ENCODE measurements at regions not wholly inside any gene's neighbourhood (a gene's known extent, or its start where the extent isn't known, plus 50 kb on each side); places are given as distances from the start of the nearest gene placed in this dataset.

DNA sequence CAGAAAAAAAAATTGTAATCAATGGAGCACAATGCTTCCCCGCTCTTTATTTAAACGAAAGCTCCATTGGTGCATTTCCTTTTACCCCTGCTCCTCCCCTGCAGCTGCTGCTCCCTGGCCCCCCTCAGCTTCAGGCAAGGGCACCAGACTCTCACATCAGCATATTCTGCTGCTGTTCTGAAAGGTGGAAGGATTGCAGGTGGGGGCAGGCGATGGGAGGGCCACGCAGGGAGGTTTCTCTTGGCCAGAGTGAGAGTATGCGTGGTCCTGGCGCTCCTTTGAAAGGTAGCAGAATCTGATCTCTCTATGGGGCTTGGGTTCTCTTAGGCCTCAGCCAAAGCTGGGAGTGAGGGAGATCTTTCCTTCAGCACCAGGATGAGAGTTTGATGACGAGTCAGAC, 240.9 kb upstream of the CADM1 start:
- ATAC-seq, result no peak

- ATAC-seq, result no peak
Observed at GRCh38 chr11:115743719-115744118, 239.5 kb upstream of the CADM1 start.

DNA sequence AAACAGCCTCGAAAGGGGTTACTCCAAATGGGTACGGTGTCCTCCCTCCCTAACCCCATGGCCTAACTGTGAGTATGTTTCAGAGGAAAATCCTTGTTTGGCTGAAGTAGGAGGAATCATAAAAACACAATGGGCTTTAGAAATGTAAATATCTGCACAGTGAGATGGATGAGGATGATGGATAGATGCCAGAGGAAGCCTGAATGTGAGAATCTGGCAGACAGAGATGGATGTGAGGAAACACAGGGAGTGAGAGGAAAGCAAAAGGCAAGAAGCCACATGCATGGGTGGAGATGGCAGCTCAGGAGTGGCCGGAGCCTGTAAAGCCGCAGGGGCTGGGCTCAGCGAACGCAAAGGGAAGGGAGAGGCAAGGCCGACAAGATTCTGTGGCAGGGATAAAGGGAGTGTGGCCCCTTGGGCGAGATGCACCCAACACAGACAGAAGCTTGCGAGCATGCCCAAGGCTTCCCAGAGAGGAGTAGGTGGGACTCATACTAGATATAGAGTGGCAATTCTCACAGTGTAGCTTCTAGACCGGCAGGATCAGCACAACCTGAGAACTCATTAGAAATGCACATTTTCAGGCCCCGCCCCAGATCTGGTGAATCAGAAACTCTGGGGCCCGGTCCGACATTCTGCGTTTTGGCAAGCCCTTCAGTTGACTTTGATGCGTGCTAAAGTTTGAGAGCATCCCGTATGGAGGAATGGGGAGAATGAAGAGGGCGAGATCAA, 237.3 kb upstream of the CADM1 start:
- ATAC-seq, result peak; percentile 93

GRCh38 chr11:115740324-115740723, 236.1 kb upstream of the CADM1 start:
- ATAC-seq, result no peak

- ATAC-seq, result peak; percentile 13
Observed at GRCh38 chr11:115739878-115740277, 235.7 kb upstream of the CADM1 start.

DNA sequence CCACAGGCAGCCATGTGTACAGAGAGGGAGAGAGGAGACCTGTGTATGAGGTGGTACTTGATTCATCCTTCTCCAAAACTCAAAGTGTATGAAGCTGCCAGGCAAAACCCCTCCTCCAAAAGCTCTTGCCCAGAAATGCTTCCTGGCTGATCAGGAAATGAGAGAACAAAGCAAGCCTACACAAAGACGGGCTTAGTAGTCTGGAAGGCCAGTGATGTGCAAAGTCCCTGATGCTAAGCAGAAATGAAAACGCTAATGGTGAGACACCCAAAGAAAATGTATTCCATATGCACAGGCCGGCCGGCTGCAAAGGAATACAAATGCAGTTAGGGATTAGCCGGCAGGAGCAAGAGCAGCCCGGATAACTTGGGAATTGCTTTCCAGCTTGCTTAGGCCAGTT, 234.9 kb upstream of the CADM1 start:
- ATAC-seq, result peak; percentile 21

- no peak for ATAC-seq
Observed at GRCh38 chr11:115737875-115738274, 233.7 kb upstream of the CADM1 start.

DNA sequence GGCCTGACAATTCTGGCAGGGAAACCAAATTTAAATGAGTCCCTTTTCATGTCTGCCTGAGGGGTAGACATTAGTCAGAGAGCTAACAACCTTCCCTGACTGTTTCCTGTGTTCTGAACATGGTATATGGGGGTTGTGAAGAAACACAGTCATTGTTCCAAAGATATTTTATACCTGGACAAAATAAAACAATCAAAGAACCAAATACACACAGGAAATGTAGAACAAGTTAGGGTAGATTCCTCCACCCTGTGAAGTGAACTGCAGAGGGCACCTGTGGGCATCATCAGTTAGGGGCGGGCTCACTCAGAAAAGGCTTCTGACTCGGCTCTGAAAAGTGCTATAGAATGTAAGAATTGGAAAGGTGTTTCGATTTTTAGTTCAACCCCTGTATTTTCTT, 231.9 kb upstream of the CADM1 start:
- ATAC-seq, result peak; percentile 83

- peak; percentile 44 for ATAC-seq
Observed at GRCh38 chr11:115724666-115725065, 220.5 kb upstream of the CADM1 start.

DNA sequence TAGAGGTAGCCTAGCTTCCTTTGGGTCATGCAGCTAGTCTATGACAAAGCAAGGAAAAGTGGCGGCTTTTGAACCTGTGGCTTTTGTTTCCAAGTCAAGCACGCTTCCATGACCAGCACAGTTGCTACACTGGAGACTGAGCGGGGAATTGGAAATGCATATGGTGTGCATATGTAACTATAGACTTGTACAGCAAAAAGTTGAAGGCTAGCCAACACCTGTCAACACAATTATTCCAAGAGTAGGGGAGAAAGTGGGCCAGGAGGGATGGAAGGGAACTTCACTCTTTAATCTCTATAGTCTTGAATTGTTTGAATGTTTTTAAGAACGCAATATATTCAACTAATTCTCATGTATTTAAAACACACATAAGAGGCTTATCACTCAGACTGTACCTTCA, 218.5 kb upstream of the CADM1 start:
- ATAC-seq, result no peak

DNA sequence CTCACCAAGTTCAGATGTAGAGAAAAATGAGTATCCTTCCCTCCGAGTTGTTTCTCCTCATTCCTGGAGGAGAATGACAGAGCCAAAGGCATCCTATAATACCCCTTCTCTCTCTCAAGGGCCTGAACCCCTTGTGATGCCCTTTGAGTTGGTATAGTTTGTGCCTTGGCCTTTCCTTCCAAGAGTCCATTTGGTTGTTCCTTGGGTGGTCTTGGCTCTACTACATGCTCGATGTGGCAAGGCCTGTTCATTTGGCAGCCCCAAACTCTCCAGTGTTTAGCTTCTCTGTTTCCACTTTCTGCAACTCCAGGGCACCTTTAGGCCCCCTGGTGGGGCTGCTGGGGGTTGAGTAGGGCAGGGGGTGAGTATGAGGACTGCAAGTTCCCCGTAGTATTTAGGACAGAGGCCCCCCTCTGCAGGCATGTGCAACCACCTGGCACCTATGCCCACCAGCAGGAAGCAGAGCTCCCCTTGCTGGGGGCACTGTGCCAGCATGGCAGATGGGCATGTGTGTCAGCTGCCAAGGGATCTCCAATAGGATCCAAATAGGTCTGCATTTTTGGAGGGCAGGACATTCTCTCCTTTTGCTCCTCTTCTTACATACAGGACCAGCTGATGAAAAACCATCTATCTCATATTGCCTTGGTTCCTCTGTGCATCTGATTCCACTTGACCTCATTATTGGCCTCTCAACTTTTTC, 217.2 kb upstream of the CADM1 start:
- ATAC-seq, result no peak

GRCh38 chr11:115720602-115721245, 216.5 kb upstream of the CADM1 start:
- no peak for ATAC-seq

GRCh38 chr11:115718945-115719344, 214.7 kb upstream of the CADM1 start:
- no peak for ATAC-seq

DNA sequence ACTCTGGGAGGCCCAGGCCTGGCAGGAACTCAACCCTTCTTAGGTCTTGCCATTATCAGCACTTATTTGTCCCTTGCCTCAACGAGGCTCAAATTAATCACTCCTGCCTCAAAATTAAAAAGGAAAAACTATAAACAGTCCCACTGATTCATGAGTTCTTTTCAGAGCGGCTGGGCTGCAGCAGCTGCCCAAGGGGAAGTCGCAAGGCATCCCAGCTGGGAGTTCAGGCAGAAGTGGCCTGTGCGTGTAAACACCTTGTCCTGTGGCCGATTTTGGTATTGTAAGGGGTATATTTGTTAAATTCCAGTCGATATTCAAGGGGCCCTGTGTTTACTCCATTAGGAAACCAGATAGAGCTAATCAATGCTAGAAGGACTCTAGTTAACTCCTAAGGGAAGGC, 213.9 kb upstream of the CADM1 start:
- ATAC-seq, result no peak

DNA sequence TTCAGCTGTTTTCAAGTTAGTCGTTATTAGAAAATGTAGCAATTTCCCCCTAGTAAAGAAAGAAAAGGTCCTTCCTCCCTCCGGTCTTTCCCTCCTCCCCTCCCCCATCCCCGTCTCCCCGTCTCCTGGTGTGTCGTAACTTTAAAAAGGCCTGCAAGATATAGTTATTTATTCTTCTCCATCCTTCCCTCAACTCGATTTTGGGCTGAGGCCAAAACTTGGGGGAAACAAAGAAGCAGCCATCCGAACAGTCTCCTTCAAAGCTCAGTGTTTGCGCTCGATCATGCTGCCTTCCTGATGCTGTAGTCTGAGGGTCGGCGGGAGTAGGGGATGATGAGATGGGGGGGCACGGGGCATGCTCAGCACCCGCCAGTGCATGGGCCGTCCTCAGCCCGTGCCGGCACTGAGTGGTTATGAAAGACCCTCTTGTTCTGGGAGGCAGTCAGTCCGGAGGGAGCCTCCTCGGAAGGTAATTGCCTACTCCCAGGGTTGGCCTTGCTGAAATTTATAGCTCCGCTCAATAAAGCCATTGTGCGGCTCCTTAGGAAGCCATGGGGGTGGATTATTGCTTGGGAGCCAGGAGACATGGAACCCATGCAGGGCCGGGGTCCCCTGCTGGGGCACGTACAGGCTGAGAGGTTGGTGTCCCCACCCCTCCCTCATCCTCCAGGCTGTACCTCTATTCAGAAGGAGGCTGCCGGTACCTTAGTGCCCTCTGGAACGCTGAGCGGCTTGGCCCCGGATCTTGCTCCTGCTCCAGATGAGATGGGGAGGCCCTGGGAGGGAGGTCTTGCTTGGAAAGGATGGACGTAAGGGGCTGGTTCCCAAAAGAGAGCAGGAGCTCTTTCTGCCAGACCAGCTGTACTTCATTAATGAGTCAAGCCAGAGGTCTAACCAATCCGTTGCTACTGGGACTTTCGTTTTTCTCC, 212.7 kb upstream of the CADM1 start:
- ATAC-seq, result no peak

DNA sequence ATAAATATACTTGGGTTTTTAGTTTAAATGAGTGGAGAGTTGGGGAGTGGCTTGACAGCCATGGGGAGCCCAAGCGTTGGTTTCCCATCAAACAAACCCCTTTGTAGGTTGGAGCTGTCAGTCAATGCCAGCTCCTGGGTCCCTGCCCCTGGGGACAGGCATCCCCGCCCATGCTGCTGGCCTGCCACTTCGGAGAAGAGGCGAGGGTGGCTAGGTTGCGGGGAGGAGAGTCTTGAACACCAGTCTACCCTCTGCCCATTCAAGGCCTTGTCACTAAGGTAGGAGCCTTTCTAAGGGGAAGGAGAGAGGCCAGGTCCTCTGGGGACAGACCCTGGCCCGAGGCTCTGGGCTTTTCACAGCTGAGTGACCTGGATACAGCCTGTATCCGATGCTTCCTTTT, 211.9 kb upstream of the CADM1 start:
- ATAC-seq, result peak; percentile 20

- no peak for ATAC-seq
Observed at GRCh38 chr11:115715251-115715770, 211.1 kb upstream of the CADM1 start.

DNA sequence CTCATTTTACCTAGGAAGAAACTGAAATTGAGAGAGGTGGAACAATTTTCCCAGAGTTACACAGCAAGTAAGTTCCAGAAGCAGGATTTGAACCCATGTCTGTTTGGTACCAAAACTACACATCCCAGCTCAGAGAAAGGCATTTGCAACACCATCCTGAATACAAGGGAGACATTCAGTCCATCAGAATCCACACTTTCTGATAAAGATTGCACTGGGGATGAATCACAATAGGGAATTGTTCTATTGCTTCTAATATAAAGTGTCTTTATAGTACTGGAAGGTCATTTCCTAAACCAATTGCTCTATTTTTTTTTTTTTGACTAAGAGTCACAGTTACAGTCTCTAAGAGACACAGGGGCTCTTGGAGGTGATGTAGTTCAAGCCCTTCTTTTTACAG, 208.1 kb upstream of the CADM1 start:
- ATAC-seq, result no peak

GRCh38 chr11:115710980-115711379, 206.8 kb upstream of the CADM1 start:
- no peak for ATAC-seq

- no peak for ATAC-seq
Observed at GRCh38 chr11:115710426-115710825, 206.2 kb upstream of the CADM1 start.

GRCh38 chr11:115709297-115709696, 205.1 kb upstream of the CADM1 start:
- no peak for ATAC-seq

GRCh38 chr11:115707180-115707905, 203.1 kb upstream of the CADM1 start:
- no peak for ATAC-seq
